ENCODE measurements at regions not wholly inside any gene's neighbourhood (a gene's known extent, or its start where the extent isn't known, plus 50 kb on each side); places are given as distances from the start of the nearest gene placed in this dataset.

- DNase-seq (ENCODE audit: low read depth, low spot score), result no peak
Observed at GRCh38 chr1:55969322-55969721, 610.0 kb downstream of the PLPP3 start.

GRCh38 chr1:55968661-55969060, 610.7 kb downstream of the PLPP3 start:
- Histone ChIP-seq H3K27me3 (ENCODE audit: control insufficient read depth, insufficient read depth, low read length) (no peaks in the 10 kb centered on the region), H3K4me1 (ENCODE audit: control insufficient read depth, insufficient read depth, low read length) (no peaks in the 10 kb centered on the region), H3K36me3 (ENCODE audit: control insufficient read depth, insufficient read depth, low read length) (no peaks in the 10 kb centered on the region), H3K4me3 (ENCODE audit: low read length) (no peak overlapping the region), H3K27ac (ENCODE audit: low read length) (no peak overlapping the region), H3K9me3 (ENCODE audit: control insufficient read depth, insufficient read depth, low read length) (no peaks in the 10 kb centered on the region)
- DNase-seq (ENCODE audit: low read depth, low spot score), result no peak
- WGBS (ENCODE audit: insufficient coverage, insufficient read length), result no CpG with 5 or more reads among the region's 7 CpGs

More at GRCh38 chr1:55969322-55969721, 610.0 kb downstream of the PLPP3 start:
- H3K27ac ChIP-seq (ENCODE audit: low read length), result no peak overlapping the region
- H3K4me3 ChIP-seq (ENCODE audit: low read length), result no peak overlapping the region
- no peaks in the 10 kb centered on the region for H3K4me1 ChIP-seq (ENCODE audit: control insufficient read depth, insufficient read depth, low read length)
- H3K9me3 ChIP-seq (ENCODE audit: control insufficient read depth, insufficient read depth, low read length), result no peaks in the 10 kb centered on the region
- H3K36me3 ChIP-seq (ENCODE audit: control insufficient read depth, insufficient read depth, low read length), result no peaks in the 10 kb centered on the region
- H3K27me3 ChIP-seq (ENCODE audit: control insufficient read depth, insufficient read depth, low read length), result no peaks in the 10 kb centered on the region

GRCh38 chr1:55965981-55966461, 613.3 kb downstream of the PLPP3 start:
- Histone ChIP-seq H3K9me3 (ENCODE audit: control insufficient read depth, insufficient read depth, low read length) (no peaks in the 10 kb centered on the region), H3K27ac (ENCODE audit: low read length) (no peak overlapping the region), H3K4me1 (ENCODE audit: control insufficient read depth, insufficient read depth, low read length) (no peaks in the 10 kb centered on the region), H3K4me3 (ENCODE audit: low read length) (no peak overlapping the region), H3K36me3 (ENCODE audit: control insufficient read depth, insufficient read depth, low read length) (no peaks in the 10 kb centered on the region), H3K27me3 (ENCODE audit: control insufficient read depth, insufficient read depth, low read length) (no peaks in the 10 kb centered on the region)
- no peak for DNase-seq (ENCODE audit: low read depth, low spot score)
- WGBS (ENCODE audit: insufficient coverage, insufficient read length), result no CpG with 5 or more reads among the region's 5 CpGs

- H3K9me3 ChIP-seq (ENCODE audit: control insufficient read depth, insufficient read depth, low read length), result no peaks in the 10 kb centered on the region
- no peak overlapping the region for H3K27ac ChIP-seq (ENCODE audit: low read length)
- no peak overlapping the region for H3K4me3 ChIP-seq (ENCODE audit: low read length)
- DNase-seq (ENCODE audit: low read depth, low spot score), result no peak
- no peaks in the 10 kb centered on the region for H3K4me1 ChIP-seq (ENCODE audit: control insufficient read depth, insufficient read depth, low read length)
- WGBS (ENCODE audit: insufficient coverage, insufficient read length), result no CpG with 5 or more reads among the region's 2 CpGs
- no peaks in the 10 kb centered on the region for H3K27me3 ChIP-seq (ENCODE audit: control insufficient read depth, insufficient read depth, low read length)
- H3K36me3 ChIP-seq (ENCODE audit: control insufficient read depth, insufficient read depth, low read length), result no peaks in the 10 kb centered on the region
Observed at GRCh38 chr1:55962472-55962871, 616.9 kb downstream of the PLPP3 start.

- no CpG with 5 or more reads among the region's 3 CpGs for WGBS (ENCODE audit: insufficient coverage, insufficient read length)
- Histone ChIP-seq H3K27ac (ENCODE audit: low read length) (no peak overlapping the region), H3K27me3 (ENCODE audit: control insufficient read depth, insufficient read depth, low read length) (no peaks in the 10 kb centered on the region)
Observed at GRCh38 chr1:55959136-55959548, 620.2 kb downstream of the PLPP3 start.

GRCh38 chr1:55958498-55958897, 620.9 kb downstream of the PLPP3 start:
- WGBS (ENCODE audit: insufficient coverage, insufficient read length), result no CpG with 5 or more reads among the region's 2 CpGs
- no peaks in the 10 kb centered on the region for H3K4me1 ChIP-seq (ENCODE audit: control insufficient read depth, insufficient read depth, low read length)

More at GRCh38 chr1:55959136-55959548, 620.2 kb downstream of the PLPP3 start:
- Histone ChIP-seq H3K9me3 (ENCODE audit: control insufficient read depth, insufficient read depth, low read length) (no peaks in the 10 kb centered on the region), H3K4me3 (ENCODE audit: low read length) (no peak overlapping the region), H3K36me3 (ENCODE audit: control insufficient read depth, insufficient read depth, low read length) (no peaks in the 10 kb centered on the region), H3K4me1 (ENCODE audit: control insufficient read depth, insufficient read depth, low read length) (no peaks in the 10 kb centered on the region)
- DNase-seq (ENCODE audit: low read depth, low spot score), result no peak

GRCh38 chr1:55957276-55957675, 622.1 kb downstream of the PLPP3 start:
- DNase-seq (ENCODE audit: low read depth, low spot score), result no peak
- no peaks in the 10 kb centered on the region for H3K27me3 ChIP-seq (ENCODE audit: control insufficient read depth, insufficient read depth, low read length)
- H3K4me1 ChIP-seq (ENCODE audit: control insufficient read depth, insufficient read depth, low read length), result no peaks in the 10 kb centered on the region
- H3K27ac ChIP-seq (ENCODE audit: low read length), result no peak overlapping the region
- no peaks in the 10 kb centered on the region for H3K36me3 ChIP-seq (ENCODE audit: control insufficient read depth, insufficient read depth, low read length)
- no peaks in the 10 kb centered on the region for H3K9me3 ChIP-seq (ENCODE audit: control insufficient read depth, insufficient read depth, low read length)
- H3K4me3 ChIP-seq (ENCODE audit: low read length), result no peak overlapping the region

More at GRCh38 chr1:55958498-55958897, 620.9 kb downstream of the PLPP3 start:
- Histone ChIP-seq H3K36me3 (ENCODE audit: control insufficient read depth, insufficient read depth, low read length) (no peaks in the 10 kb centered on the region), H3K9me3 (ENCODE audit: control insufficient read depth, insufficient read depth, low read length) (no peaks in the 10 kb centered on the region), H3K27ac (ENCODE audit: low read length) (no peak overlapping the region), H3K4me3 (ENCODE audit: low read length) (no peak overlapping the region), H3K27me3 (ENCODE audit: control insufficient read depth, insufficient read depth, low read length) (no peaks in the 10 kb centered on the region)
- peak; percentile 1 for DNase-seq (ENCODE audit: low read depth, low spot score)

GRCh38 chr1:55955016-55955621, 624.2 kb downstream of the PLPP3 start:
- DNase-seq (ENCODE audit: low read depth, low spot score), result no peak

GRCh38 chr1:55951291-55951690, 628.1 kb downstream of the PLPP3 start:
- H3K27me3 ChIP-seq (ENCODE audit: control insufficient read depth, insufficient read depth, low read length), result no peaks in the 10 kb centered on the region
- no peaks in the 10 kb centered on the region for H3K36me3 ChIP-seq (ENCODE audit: control insufficient read depth, insufficient read depth, low read length)
- no peaks in the 10 kb centered on the region for H3K4me1 ChIP-seq (ENCODE audit: control insufficient read depth, insufficient read depth, low read length)
- H3K27ac ChIP-seq (ENCODE audit: low read length), result no peak overlapping the region
- WGBS (ENCODE audit: insufficient coverage, insufficient read length), result no CpG with 5 or more reads among the region's 3 CpGs
- no peak overlapping the region for H3K4me3 ChIP-seq (ENCODE audit: low read length)
- DNase-seq (ENCODE audit: low read depth, low spot score), result no peak
- no peaks in the 10 kb centered on the region for H3K9me3 ChIP-seq (ENCODE audit: control insufficient read depth, insufficient read depth, low read length)

More at GRCh38 chr1:55955016-55955621, 624.2 kb downstream of the PLPP3 start:
- Histone ChIP-seq H3K9me3 (ENCODE audit: control insufficient read depth, insufficient read depth, low read length) (no peaks in the 10 kb centered on the region), H3K36me3 (ENCODE audit: control insufficient read depth, insufficient read depth, low read length) (no peaks in the 10 kb centered on the region), H3K27ac (ENCODE audit: low read length) (no peak overlapping the region), H3K27me3 (ENCODE audit: control insufficient read depth, insufficient read depth, low read length) (no peaks in the 10 kb centered on the region), H3K4me1 (ENCODE audit: control insufficient read depth, insufficient read depth, low read length) (no peaks in the 10 kb centered on the region), H3K4me3 (ENCODE audit: low read length) (no peak overlapping the region)
- WGBS (ENCODE audit: insufficient coverage, insufficient read length), result no CpG with 5 or more reads among the region's 12 CpGs

- no peaks in the 10 kb centered on the region for H3K4me1 ChIP-seq (ENCODE audit: control insufficient read depth, insufficient read depth, low read length)
- H3K27me3 ChIP-seq (ENCODE audit: control insufficient read depth, insufficient read depth, low read length), result no peaks in the 10 kb centered on the region
- H3K9me3 ChIP-seq (ENCODE audit: control insufficient read depth, insufficient read depth, low read length), result no peaks in the 10 kb centered on the region
- H3K27ac ChIP-seq (ENCODE audit: low read length), result no peak overlapping the region
- no CpG with 5 or more reads among the region's 1 CpG for WGBS (ENCODE audit: insufficient coverage, insufficient read length)
- H3K4me3 ChIP-seq (ENCODE audit: low read length), result no peak overlapping the region
- DNase-seq (ENCODE audit: low read depth, low spot score), result no peak
- H3K36me3 ChIP-seq (ENCODE audit: control insufficient read depth, insufficient read depth, low read length), result no peaks in the 10 kb centered on the region
Observed at GRCh38 chr1:55947446-55947845, 631.9 kb downstream of the PLPP3 start.

- Histone ChIP-seq H3K27me3 (ENCODE audit: control insufficient read depth, insufficient read depth, low read length) (no peaks in the 10 kb centered on the region), H3K27ac (ENCODE audit: low read length) (no peak overlapping the region), H3K4me3 (ENCODE audit: low read length) (no peak overlapping the region), H3K36me3 (ENCODE audit: control insufficient read depth, insufficient read depth, low read length) (no peaks in the 10 kb centered on the region), H3K9me3 (ENCODE audit: control insufficient read depth, insufficient read depth, low read length) (no peaks in the 10 kb centered on the region), H3K4me1 (ENCODE audit: control insufficient read depth, insufficient read depth, low read length) (no peaks in the 10 kb centered on the region)
- no peak for DNase-seq (ENCODE audit: low read depth, low spot score)
- no CpG with 5 or more reads among the region's 8 CpGs for WGBS (ENCODE audit: insufficient coverage, insufficient read length)
Observed at GRCh38 chr1:55943721-55944435, 635.5 kb downstream of the PLPP3 start.
